HG03442 (cell line): ENCODE measurements at regions not wholly inside any gene's neighbourhood (a gene's known extent, or its start where the extent isn't known, plus 50 kb on each side); places are given as distances from the start of the nearest gene placed in this dataset.

Source experiments
- ATAC-seq: cut with Tn5 transposase; IDR thresholded peaks from one replicate; pipeline ENCODE4 v1.9.1; 2021; ENCODE audit warnings: mild to moderate bottlenecking, moderate library complexity; ENCODE audit not compliant: unreplicated experiment

- peak; percentile 85 for ATAC-seq
These were observed 52.7 kb upstream of the ERCC6L2 start for GRCh38 chr9:95822583-95823431.

- no peak for ATAC-seq
These were observed 53.5 kb upstream of the ERCC6L2 start for GRCh38 chr9:95822015-95822414.

- ATAC-seq, result no peak
These were observed 55.4 kb upstream of the ERCC6L2 start for GRCh38 chr9:95820074-95820473.

GRCh38 chr9:95819636-95820035 is 55.9 kb upstream of the ERCC6L2 start:
- no peak for ATAC-seq

- ATAC-seq, result no peak
These were observed 58.3 kb upstream of the ERCC6L2 start for GRCh38 chr9:95817205-95817604.

- no peak for ATAC-seq
These were observed 58.8 kb upstream of the ERCC6L2 start for GRCh38 chr9:95816716-95817115.

GRCh38 chr9:95815961-95816360 is 59.5 kb upstream of the ERCC6L2 start:
- ATAC-seq, result no peak

GRCh38 chr9:95815133-95815532 is 60.4 kb upstream of the ERCC6L2 start:
- no peak for ATAC-seq

- ATAC-seq, result no peak
These were observed 61.6 kb upstream of the ERCC6L2 start for GRCh38 chr9:95813923-95814322.

GRCh38 chr9:95810814-95811213 is 64.7 kb upstream of the ERCC6L2 start:
- no peak for ATAC-seq

- ATAC-seq, result no peak
These were observed 65.4 kb upstream of the ERCC6L2 start for GRCh38 chr9:95810133-95810532.

GRCh38 chr9:95809686-95810085 is 65.8 kb upstream of the ERCC6L2 start:
- ATAC-seq, result no peak

GRCh38 chr9:95808011-95808410 is 67.5 kb upstream of the ERCC6L2 start:
- no peak for ATAC-seq

GRCh38 chr9:95807326-95807947 is 68.1 kb upstream of the ERCC6L2 start:
- ATAC-seq, result no peak

GRCh38 chr9:95803197-95803596 is 72.3 kb upstream of the ERCC6L2 start:
- ATAC-seq, result no peak

- no peak for ATAC-seq
These were observed 73.7 kb upstream of the ERCC6L2 start for GRCh38 chr9:95801797-95802196.

GRCh38 chr9:95796029-95796428 is 79.5 kb upstream of the ERCC6L2 start:
- no peak for ATAC-seq

- no peak for ATAC-seq
These were observed 81.3 kb upstream of the ERCC6L2 start for GRCh38 chr9:95793924-95794828.

- no peak for ATAC-seq
These were observed 83.8 kb upstream of the ERCC6L2 start for GRCh38 chr9:95791695-95792094.

GRCh38 chr9:95791286-95791685 is 84.2 kb upstream of the ERCC6L2 start:
- ATAC-seq, result no peak

GRCh38 chr9:95788521-95788991 is 86.9 kb upstream of the ERCC6L2 start:
- no peak for ATAC-seq
